ENCODE measurements at regions not wholly inside any gene's neighbourhood (a gene's known extent, or its start where the extent isn't known, plus 50 kb on each side); places are given as distances from the start of the nearest gene placed in this dataset.
"Not testable (repeated sequence)": the region's sequence is repeated elsewhere in the genome, so short reads cannot be mapped to it uniquely, and the experiment has no call there.

DNA sequence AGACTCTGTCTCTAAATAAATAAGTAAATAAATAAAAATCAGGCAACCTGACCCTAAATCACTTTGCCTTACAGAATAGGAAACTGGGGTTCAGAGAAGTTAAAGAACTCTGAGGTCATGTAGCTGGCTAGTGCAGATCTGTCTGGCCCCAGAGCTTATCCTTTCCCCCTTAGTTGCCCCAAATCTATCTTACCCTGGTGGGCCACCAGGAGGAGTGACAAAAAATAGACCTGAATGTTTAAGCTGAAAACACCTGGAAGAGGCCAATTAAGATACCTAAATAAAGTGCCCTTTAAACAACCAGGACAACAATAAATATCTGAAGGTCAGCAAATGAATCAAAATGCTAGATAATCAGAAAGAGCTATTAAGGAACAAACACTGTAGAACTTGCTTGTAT lies 59.7 kb downstream of the TEX35 start:
- FAIRE-seq, result no peak
- no peak for DNase-seq (ENCODE audit: low spot score)

GRCh38 chr1:178573330-178573729 lies 60.4 kb downstream of the TEX35 start:
- DNase-seq (ENCODE audit: low spot score) (no peak), FAIRE-seq (no peak)

GRCh38 chr1:178574345-178574744 lies 61.4 kb downstream of the TEX35 start:
- FAIRE-seq, result no peak
- DNase-seq (ENCODE audit: low spot score), result no peak

- no peak for DNase-seq (ENCODE audit: low spot score)
- no peak for FAIRE-seq
Observed at GRCh38 chr1:178575611-178576361, 62.9 kb downstream of the TEX35 start.

- no peak for DNase-seq (ENCODE audit: low spot score)
- FAIRE-seq, result no peak
Observed at GRCh38 chr1:178576841-178577240, 63.9 kb downstream of the TEX35 start.

DNA sequence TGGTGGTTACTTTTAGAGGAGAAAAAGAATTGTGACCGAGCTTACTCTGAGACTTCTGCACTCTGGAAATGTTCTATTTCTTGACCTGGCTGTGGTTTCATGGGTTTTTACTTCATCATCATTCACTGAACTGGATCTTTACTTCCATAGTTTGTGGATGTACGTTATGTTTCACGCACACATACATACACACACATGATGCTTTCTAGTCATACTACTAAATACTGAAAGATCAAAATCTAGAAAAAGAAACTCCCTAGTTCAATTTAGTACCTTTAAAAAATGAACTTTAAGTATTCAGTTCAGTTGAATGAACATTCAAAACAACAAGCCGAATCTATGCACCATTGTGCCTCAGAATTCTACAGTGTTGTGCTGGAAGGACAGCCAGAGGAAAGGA lies 65.0 kb downstream of the TEX35 start:
- no peak for DNase-seq (ENCODE audit: low spot score)
- FAIRE-seq, result no peak

DNA sequence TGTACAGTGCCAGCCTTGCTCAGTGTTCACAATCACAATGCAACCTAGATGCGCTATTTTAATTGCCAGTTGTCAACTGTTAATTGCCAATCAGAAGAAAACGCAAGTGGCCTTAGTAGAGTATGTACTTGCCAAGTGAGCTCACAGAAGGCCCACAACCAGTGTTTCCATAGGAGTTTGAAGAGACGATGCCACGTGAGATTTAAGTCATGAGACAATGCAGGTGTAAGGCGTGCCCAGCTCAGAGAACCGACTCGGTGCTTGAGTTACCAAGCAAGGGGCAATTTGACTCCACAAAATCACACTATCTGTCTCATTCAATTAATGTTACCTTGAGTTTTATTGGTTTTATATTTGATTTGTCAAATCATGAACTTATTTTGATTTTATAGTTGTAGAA lies 65.6 kb downstream of the TEX35 start:
- FAIRE-seq (no peak), DNase-seq (ENCODE audit: low spot score) (no peak)

GRCh38 chr1:178579095-178579494 lies 66.2 kb downstream of the TEX35 start:
- FAIRE-seq, result no peak
- DNase-seq (ENCODE audit: low spot score), result no peak

DNA sequence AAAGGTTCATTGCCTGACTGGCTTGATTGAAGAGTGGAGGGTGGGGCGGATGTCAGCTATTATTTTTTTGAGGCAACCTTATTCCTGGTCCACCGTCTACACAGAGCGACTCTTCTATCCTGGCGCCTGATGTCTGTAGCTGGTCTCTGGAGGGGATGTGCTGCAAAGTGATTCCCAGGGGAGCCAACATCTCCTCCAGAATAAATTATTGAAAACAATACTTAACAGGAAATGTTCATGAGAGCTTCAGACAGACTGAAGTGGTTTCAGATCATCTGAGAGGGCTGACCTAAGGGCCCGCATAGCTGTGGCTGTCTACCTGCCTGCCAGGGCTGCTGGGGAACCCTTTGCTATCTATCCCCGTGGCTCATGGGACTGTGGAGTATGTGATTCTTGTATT lies 66.7 kb downstream of the TEX35 start:
- FAIRE-seq (no peak), DNase-seq (ENCODE audit: low spot score) (no peak)

GRCh38 chr1:178580096-178580495 lies 67.2 kb downstream of the TEX35 start:
- DNase-seq (ENCODE audit: low spot score), result no peak
- no peak for FAIRE-seq

GRCh38 chr1:178580876-178581275 lies 68.0 kb downstream of the TEX35 start:
- DNase-seq (ENCODE audit: low spot score), result no peak
- FAIRE-seq, result no peak

GRCh38 chr1:178581351-178582303 lies 68.7 kb downstream of the TEX35 start:
- FAIRE-seq (no peak), DNase-seq (ENCODE audit: low spot score) (no peak)

GRCh38 chr1:178587096-178587495 lies 74.2 kb downstream of the TEX35 start:
- no peak for FAIRE-seq

DNA sequence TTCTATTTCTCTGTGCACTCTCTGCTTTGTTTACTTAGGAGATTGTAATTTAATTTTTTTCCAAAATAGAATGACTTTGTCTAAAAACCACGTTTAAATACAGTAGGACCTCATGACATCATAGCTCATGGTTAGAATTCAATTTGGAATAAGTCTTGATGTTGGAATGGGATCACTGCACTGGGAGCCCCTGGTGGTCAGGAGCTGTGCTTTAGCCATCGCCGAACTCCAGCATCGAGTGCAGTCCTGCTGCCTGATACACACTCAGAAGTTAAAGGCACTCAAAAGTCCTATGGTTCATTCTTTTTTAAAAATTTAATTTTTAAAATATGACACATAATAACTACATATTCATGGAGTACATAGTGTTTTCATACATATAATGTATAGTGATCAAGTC lies 75.1 kb downstream of the TEX35 start:
- DNase-seq (ENCODE audit: low spot score), result no peak
- no peak for FAIRE-seq

More at GRCh38 chr1:178587096-178587495, 74.2 kb downstream of the TEX35 start:
- no peak for DNase-seq (ENCODE audit: low spot score)

DNA sequence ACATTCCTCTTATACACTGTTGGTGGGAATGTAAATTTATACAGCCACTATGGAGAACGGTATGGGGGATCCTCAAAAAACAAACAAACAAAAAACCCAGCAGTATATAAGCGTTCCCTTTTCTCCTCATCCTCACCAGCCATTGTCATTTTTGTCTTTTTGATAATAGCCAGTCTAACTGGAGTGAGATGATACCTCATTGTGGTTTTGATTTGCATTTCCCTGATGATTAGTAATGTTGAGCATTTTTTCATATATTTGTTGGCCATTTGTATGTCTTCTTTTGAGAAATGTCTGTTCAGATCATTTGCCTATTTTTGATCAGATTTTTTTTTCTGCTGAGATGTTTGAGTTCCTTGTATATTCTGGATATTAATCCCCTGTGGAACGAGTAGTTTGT lies 76.1 kb downstream of the TEX35 start:
- FAIRE-seq; DNase-seq (ENCODE audit: low spot score): not testable (repeated sequence)

DNA sequence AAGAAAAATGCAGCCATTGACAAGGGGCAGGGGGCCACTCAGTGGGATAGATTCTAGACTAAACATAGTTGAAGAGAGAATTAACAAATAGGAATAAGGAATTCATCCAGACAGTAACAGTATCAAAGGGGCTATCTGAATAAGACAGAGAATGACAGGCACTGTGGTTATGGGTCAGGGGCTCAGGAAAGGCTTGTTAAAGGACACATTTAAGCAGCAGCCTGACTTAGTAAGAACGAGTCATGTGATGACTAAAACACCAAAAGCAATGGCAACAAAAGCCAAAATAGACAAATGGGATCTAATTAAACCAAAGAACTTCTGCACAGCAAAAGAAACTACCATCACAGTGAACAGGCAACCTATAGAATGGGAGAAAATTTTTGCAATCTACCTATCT lies 78.9 kb downstream of the TEX35 start:
- DNase-seq (ENCODE audit: low spot score); FAIRE-seq: not testable (repeated sequence)

GRCh38 chr1:178593515-178593914 lies 80.6 kb downstream of the TEX35 start:
- FAIRE-seq (no peak), DNase-seq (ENCODE audit: low spot score) (no peak)

DNA sequence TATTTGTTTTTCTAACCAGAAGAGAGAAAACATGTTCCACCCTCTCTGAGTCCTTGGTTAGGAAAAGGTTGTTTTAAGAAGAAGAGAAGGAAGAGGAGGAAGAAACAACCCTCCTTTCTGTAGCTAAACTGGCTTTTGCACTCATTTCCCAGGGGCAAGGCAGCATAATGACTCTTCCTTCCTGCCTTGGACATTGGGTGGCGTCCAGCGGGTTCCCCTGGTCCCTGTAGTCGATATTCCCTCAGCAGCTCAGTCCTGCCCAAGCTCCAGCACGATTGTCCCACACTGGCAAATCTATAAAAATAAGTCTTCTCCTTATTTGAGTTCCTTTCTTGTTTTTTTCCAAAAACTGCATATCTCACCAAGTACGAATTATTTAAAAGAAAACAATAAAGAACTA lies 81.2 kb downstream of the TEX35 start:
- DNase-seq (ENCODE audit: low spot score) (no peak), FAIRE-seq (no peak)

- DNase-seq (ENCODE audit: low spot score) (no peak), FAIRE-seq (no peak)
Observed at GRCh38 chr1:178595491-178595890, 82.6 kb downstream of the TEX35 start.

- no peak for DNase-seq (ENCODE audit: low spot score)
- FAIRE-seq, result no peak
Observed at GRCh38 chr1:178599087-178599486, 86.2 kb downstream of the TEX35 start.

GRCh38 chr1:178599745-178600144 lies 86.8 kb downstream of the TEX35 start:
- DNase-seq (ENCODE audit: low spot score) (no peak), FAIRE-seq (no peak)

- FAIRE-seq (no peak), DNase-seq (ENCODE audit: low spot score) (no peak)
Observed at GRCh38 chr1:178603926-178604325, 91.0 kb downstream of the TEX35 start.

Measured in urothelium cell line (cell line).